GM12892 (cell line): ENCODE measurements at regions not wholly inside any gene's neighbourhood (a gene's known extent, or its start where the extent isn't known, plus 50 kb on each side); places are given as distances from the start of the nearest gene placed in this dataset.

ENCODE experiments used
- POLR2A ChIP-seq: IDR thresholded peaks from 2 replicates; pipeline ENCODE4 v1.6.1; 2011; ENCODE audit warnings: low read depth, low read length, control low read depth
- POLR2AphosphoS5 ChIP-seq: IDR thresholded peaks from 2 replicates; pipeline ENCODE4 v1.6.1; 2011; ENCODE audit warnings: low read depth, low read length, control low read depth

DNA sequence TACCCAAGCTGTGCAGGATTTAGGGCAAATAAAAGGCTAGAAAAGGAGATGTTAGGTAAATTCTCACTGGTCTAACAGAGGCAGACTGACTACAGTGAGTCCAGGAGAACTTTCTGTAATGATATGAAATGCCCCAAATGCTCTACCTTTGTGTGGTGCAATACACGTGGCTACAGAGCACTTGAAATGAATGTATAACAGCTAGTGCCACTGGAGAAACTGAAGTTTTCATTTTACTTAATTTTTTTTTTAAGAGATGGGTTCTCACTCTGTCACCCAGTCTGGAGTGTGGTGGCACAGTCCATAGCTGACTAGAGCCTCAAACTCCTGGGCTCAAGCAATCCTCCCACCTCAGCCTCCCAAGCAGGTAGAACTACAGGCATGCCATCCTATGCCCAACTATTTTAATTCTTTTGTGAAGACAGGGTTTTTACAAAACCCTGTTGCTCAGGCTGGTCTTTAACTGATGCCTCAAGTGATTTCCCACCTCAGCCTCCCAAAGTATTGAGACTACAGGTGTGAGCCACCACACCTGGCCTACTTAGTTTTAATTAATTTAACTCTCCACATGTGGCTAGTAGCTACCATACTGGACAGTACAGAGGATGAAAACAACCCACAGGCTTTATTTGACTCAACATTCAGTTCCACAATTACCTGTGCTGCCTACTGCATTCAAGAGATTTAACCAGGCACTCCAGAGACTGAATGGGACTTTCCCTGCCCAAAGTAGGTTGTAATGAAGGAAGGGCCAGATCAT lies 84.8 kb upstream of the PLEKHM1 start:
- TF ChIP-seq POLR2A, result no peak
- TF ChIP-seq POLR2AphosphoS5, result no peak
